ENCODE measurements at regions not wholly inside any gene's neighbourhood (a gene's known extent, or its start where the extent isn't known, plus 50 kb on each side); places are given as distances from the start of the nearest gene placed in this dataset.
"Not testable (repeated sequence)": the region's sequence is repeated elsewhere in the genome, so short reads cannot be mapped to it uniquely, and the experiment has no call there.

GRCh38 chr9:71608021-71608420 is 160.3 kb downstream of the CEMIP2 start:
- TF ChIP-seq CTCF (IDR thresholded peaks at IDR 0.05; ENCODE audit: low read depth, low read length, missing control alignments) = no peak
- no peak overlapping the region for H3K4me3 ChIP-seq (ENCODE audit: low read depth, low read length)
- no peak for DNase-seq (ENCODE audit: low read depth)

- TF ChIP-seq CTCF (IDR thresholded peaks at IDR 0.05; ENCODE audit: low read depth, low read length, missing control alignments) = no peak
- H3K4me3 ChIP-seq (ENCODE audit: low read depth, low read length) = no peak overlapping the region
- DNase-seq (ENCODE audit: low read depth) = no peak
Measured at GRCh38 chr9:71607461-71607881, 160.8 kb downstream of the CEMIP2 start.

DNA sequence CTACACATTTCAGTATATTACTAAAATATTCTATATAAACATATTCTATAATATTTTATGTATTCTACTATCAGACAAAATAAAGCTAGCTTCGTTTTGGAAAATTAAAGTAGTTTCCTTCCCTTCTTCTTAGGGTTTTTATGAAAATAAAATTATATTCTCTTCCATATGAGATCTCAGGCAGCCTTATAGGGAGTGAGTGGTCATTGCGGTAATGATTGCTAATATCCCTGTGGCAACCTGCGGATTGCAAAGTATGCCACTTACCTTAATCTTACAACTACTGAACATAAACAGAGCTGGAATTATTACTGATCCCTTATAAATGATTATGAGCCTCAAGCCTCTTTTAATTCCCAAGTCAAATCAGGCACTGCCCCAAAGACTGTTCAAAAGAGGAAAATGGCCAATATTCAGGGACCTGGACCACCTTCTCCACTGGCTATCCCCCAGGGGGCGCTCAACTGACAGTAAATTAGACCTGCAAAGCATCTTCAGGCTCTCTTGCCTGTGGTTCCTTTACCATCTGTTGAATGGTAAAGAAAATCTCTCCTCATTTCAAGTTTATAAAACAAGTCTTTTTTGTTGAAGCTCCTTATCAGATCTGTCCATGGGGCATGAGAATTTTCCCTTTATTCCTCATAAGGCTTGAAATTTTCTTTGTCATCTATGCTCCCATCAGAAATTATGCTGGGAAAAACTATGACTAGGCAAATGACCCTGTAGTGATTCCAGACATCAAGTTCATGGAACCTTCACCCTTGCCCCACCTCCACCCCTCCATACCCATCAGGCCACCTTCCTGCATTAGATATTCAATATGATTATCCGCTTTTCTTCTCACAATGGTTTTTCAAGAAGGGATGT is 163.9 kb downstream of the CEMIP2 start:
- peak; percentile 12 for DNase-seq (ENCODE audit: low read depth)
- no peak overlapping the region for H3K4me3 ChIP-seq (ENCODE audit: low read depth, low read length)
- peak; percentile 74 for TF ChIP-seq CTCF (IDR thresholded peaks at IDR 0.05; ENCODE audit: low read depth, low read length, missing control alignments)

DNA sequence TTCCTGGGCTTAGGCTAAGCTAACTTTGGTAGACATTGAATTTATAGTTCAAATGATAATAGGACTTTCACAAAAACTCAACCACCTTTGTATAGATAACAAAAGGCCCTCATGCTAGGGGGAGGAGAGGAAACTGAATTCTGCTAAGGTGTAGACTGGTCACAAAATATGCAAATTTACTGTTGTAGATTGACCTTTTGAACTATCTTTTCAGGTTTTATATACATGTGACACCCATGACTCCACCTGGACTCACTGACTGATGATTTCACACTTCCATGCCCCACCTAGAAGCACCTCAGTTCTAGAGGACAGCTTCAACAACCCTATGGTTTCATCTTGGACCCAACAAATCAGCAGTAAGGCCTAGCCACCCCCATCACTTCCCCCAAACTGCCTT is 165.7 kb downstream of the CEMIP2 start:
- H3K4me3 ChIP-seq (ENCODE audit: low read depth, low read length) = no peak overlapping the region
- TF ChIP-seq CTCF (IDR thresholded peaks at IDR 0.05; ENCODE audit: low read depth, low read length, missing control alignments) = no peak
- DNase-seq (ENCODE audit: low read depth) = no peak

GRCh38 chr9:71595762-71596161 is 172.6 kb downstream of the CEMIP2 start:
- not testable (repeated sequence) for DNase-seq (ENCODE audit: low read depth); H3K4me3 ChIP-seq (ENCODE audit: low read depth, low read length)

- H3K4me3 ChIP-seq (ENCODE audit: low read depth, low read length) = no peak overlapping the region
- TF ChIP-seq CTCF (IDR thresholded peaks at IDR 0.05; ENCODE audit: low read depth, low read length, missing control alignments) = no peak
- DNase-seq (ENCODE audit: low read depth) = no peak
Measured at GRCh38 chr9:71594541-71594940, 173.8 kb downstream of the CEMIP2 start.

DNA sequence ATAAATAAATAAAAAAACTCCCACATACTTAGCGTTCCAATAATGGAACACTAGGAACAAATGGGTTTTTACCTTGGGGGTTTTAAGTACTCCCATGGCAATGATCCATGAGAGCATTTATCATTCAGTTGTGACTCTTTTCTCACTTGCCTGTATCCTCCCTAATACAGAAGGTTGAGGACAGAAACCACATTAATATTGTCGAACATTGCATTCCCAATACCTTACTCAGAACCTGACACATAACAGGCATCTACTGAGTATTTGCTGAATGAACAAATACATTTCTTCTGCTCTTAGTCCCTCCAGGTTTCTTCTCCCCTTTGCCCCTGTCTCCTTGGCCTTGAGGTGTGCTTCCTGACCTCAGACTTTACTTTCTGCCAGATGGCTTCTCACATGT is 175.9 kb downstream of the CEMIP2 start:
- DNase-seq (ENCODE audit: low read depth) = no peak
- no peak overlapping the region for H3K4me3 ChIP-seq (ENCODE audit: low read depth, low read length)
- TF ChIP-seq CTCF (IDR thresholded peaks at IDR 0.05; ENCODE audit: low read depth, low read length, missing control alignments) = no peak

Data from GM12864 (cell line).